C4-2B (cell line): ENCODE measurements at regions not wholly inside any gene's neighbourhood (a gene's known extent, or its start where the extent isn't known, plus 50 kb on each side); places are given as distances from the start of the nearest gene placed in this dataset.

ENCODE experiments used
- H3K27ac ChIP-seq: fragments of 450-650 bp; 2 replicates; pipeline ENCODE4 v1.5.1; 2017
- ZFX ChIP-seq: fragments of 450-650 bp; IDR thresholded peaks from 2 replicates; pipeline ENCODE4 v1.6.1; 2017
- TF ChIP-seq, protein P1 (sequence below): fragments of 450-650 bp; conservative IDR thresholded peaks from 2 replicates; pipeline ENCODE4 v1.5.1; 2017; ENCODE audit warnings: mild to moderate bottlenecking

DNA sequence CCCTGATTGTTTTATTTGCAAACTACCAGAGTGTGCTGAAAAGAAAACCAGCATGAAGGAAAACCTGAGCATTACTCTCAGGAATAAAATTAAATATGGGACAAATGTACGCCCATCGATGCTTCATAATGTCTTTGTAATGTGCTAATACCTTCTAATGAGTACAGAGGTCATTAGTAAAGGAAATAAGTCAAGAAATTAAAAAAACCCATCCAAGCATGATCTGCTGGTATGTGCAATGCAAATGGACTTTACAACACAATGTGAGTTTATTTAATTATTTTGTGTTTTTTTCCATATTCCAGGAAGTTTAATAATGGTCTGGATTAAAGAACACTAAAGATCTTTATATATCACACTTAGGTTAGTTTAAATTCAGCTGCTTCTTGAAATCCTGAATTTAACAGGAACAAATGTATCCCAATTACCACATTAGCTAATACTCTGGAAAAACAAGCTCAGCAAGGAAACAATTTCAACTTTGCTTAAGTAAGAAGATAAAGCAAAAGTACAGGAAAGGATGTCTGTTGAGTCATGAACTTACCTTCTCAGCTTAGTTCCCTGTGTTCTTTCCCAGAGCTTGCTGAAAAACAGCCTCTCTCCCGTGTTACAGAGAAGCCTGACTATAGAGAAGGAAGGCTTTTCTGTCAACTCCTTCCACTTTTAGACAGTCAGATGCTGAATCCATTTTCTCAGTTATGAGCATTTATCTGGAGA, 179.3 kb upstream of the TMEM260 start:
- TF ChIP-seq, protein P1, sequence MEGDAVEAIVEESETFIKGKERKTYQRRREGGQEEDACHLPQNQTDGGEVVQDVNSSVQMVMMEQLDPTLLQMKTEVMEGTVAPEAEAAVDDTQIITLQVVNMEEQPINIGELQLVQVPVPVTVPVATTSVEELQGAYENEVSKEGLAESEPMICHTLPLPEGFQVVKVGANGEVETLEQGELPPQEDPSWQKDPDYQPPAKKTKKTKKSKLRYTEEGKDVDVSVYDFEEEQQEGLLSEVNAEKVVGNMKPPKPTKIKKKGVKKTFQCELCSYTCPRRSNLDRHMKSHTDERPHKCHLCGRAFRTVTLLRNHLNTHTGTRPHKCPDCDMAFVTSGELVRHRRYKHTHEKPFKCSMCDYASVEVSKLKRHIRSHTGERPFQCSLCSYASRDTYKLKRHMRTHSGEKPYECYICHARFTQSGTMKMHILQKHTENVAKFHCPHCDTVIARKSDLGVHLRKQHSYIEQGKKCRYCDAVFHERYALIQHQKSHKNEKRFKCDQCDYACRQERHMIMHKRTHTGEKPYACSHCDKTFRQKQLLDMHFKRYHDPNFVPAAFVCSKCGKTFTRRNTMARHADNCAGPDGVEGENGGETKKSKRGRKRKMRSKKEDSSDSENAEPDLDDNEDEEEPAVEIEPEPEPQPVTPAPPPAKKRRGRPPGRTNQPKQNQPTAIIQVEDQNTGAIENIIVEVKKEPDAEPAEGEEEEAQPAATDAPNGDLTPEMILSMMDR: no peak
- no peak for TF ChIP-seq ZFX

DNA sequence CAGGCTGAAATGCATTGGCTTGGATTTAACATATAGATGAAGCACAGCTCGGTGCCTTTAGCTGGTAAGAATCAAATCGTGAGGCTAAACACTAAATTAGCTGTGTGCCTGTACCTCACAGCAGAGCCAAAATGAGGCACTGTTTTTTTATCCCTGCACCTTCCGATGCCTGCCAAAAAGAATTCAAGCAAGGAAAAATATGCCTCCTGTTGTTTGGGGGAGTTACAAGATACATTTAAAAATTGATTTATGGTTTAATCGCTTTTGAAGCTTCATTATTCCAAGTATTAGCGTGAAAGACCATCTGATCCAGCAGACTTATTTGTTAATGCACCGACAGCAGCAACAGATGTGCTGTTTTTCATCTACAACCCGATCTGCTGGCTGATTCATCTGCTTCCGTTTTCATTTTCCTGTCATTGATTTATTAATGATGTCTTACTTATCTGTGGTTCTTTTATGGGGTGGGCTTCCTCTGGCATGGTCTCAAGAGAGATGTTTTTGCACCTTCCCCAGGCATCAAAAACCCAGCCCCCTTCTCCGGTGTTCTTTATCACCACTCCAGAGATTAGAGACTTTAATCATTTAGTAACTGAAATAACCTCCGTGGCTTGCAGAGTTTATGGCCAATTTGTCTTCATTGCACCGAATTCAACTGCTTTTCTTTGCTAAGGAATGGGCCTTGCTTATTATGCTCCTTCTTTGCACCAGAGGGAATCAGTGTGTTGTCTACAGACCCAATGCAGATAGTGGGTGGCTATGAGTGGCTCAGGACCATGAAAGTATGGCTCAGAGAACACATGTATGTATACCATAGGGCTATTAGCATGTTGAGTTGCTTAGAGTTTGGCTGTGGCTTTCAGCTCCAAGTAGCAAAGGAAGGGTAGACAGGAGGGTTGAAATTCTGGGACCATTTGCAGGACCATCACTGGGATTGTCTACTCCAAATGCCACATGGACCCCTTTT, 166.8 kb upstream of the TMEM260 start:
- TF ChIP-seq ZFX: no peak
- TF ChIP-seq, protein P1: no peak
- H3K27ac ChIP-seq: no peak overlapping the region

More for the DNA sequence above, 179.3 kb upstream of the TMEM260 start:
- H3K27ac ChIP-seq: no peak overlapping the region

DNA sequence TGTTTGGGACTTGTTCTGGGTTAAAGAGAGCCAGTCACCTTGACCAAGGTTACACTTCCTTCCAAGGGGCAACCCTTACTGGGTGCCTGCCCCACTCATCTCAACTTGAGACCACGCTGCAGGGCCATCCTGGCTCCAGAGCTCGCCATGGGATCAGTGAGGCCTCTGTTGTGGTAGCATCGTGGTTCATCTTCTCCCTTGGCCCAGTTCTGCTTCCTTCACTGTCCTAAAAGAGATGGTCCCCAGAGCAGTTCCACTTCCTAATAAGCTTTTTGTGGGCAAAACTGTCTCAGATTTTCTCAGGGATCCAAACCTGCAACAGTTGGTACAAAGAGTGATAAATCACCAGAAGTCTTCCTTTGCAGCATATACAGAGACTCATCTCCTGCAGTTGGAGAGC, 165.9 kb upstream of the TMEM260 start:
- no peak overlapping the region for H3K27ac ChIP-seq
- TF ChIP-seq, protein P1: no peak
- no peak for TF ChIP-seq ZFX

GRCh38 chr14:56414236-56414635, 165.4 kb upstream of the TMEM260 start:
- no peak overlapping the region for H3K27ac ChIP-seq
- TF ChIP-seq, protein P1: no peak
- TF ChIP-seq ZFX: no peak

DNA sequence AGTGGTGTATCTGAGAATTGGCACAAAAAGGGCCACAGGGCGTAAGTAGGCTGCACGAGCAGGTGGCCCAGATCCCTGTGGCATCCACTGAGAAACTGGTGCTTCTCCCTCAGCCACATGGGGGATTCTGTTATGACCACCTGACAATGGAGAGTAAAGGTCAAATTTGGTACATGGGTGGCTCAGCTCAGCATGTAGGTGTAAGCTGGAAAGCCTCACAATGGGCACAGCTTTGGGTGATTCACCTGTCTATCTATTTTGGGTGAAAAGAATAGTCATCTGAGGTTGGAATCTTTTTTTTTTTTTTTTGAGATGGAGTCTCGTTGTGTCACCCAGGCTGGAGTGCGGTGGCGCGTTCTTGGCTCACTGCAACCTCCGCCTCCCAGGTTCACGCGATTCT, 163.4 kb upstream of the TMEM260 start:
- H3K27ac ChIP-seq: no peak overlapping the region
- no peak for TF ChIP-seq ZFX
- TF ChIP-seq, protein P1: no peak

DNA sequence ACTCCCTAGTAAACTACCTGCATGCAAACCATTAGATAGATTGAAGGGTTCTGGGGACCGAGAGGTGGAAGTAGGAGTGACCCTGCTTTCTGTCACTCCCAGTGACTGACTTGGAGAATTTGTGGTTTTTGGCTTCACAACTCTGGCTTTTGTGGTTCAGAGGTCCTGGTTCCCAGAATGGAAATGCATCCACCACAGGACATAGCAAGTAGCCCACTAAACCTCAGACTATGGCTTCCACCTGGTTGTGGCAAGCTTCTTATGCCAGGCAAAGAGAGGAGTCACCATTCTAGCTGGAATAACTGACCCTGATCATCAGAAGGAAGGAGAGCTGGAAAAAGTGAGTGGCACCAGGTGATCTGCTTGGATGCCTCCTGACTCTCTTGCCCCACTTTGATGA, 162.4 kb upstream of the TMEM260 start:
- TF ChIP-seq, protein P1: no peak
- no peak for TF ChIP-seq ZFX
- no peak overlapping the region for H3K27ac ChIP-seq

- H3K27ac ChIP-seq: no peak overlapping the region
- TF ChIP-seq, protein P1: no peak
- TF ChIP-seq ZFX: no peak
Measured at GRCh38 chr14:56419750-56420149, 159.8 kb upstream of the TMEM260 start.
